Calu3 (cell line): ENCODE measurements at regions not wholly inside any gene's neighbourhood (a gene's known extent, or its start where the extent isn't known, plus 50 kb on each side); places are given as distances from the start of the nearest gene placed in this dataset.

Source experiments
- BruUV-seq: library from RNA; stranded (reverse); fragments of 400-500 nt; replicated peaks from 2 replicates; lab custom pipeline; 2021; lab: Mats Ljungman, UMichigan
- CTCF ChIA-PET: fragments of 300-600 bp; sonication (Branson Sonifier 250); formaldehyde crosslinking; loops from one replicate; lab custom pipeline; 2022; ENCODE audit warnings: antibody characterized with exemption; lab: Charles Lee
- DNase-seq: peaks from one replicate; pipeline ENCODE4 v3.0.0; 2022
- H3K27ac Mint-ChIP-seq: one replicate; pipeline ENCODE4 v1.8.0; 2022; ENCODE audit warnings: mixed read lengths; ENCODE audit not compliant: unreplicated experiment
- H3K27me3 Mint-ChIP-seq: one replicate; pipeline ENCODE4 v1.8.0; 2022; ENCODE audit warnings: mixed read lengths; ENCODE audit not compliant: unreplicated experiment
- H3K36me3 Mint-ChIP-seq: one replicate; pipeline ENCODE4 v1.8.0; 2022; ENCODE audit warnings: mild to moderate bottlenecking, moderate library complexity, mixed read lengths; ENCODE audit not compliant: insufficient read depth, unreplicated experiment
- H3K4me1 Mint-ChIP-seq: one replicate; pipeline ENCODE4 v1.8.0; 2022; ENCODE audit warnings: mild to moderate bottlenecking, low read depth, mixed read lengths; ENCODE audit not compliant: unreplicated experiment
- H3K4me3 Mint-ChIP-seq: one replicate; pipeline ENCODE4 v1.8.0; 2022; ENCODE audit warnings: mild to moderate bottlenecking, low read depth, moderate library complexity, mixed read lengths; ENCODE audit not compliant: unreplicated experiment
- H3K9me3 Mint-ChIP-seq: one replicate; pipeline ENCODE4 v1.8.0; 2022; ENCODE audit warnings: low read depth, mixed read lengths; ENCODE audit not compliant: unreplicated experiment
- intact Hi-C: fragments of 100-400 bp; cut with micrococcal nuclease; formaldehyde crosslinking; loops from one replicate; pipeline ENCODE4 v1.10.0; 2022; ENCODE audit not compliant: unreplicated experiment
- TF ChIP-seq, protein P1 (sequence below): fragments of 200-600 bp; IDR thresholded peaks from one replicate; pipeline ENCODE4 v1.8.0; 2022; ENCODE audit warnings: antibody characterized with exemption; ENCODE audit not compliant: unreplicated experiment

DNA sequence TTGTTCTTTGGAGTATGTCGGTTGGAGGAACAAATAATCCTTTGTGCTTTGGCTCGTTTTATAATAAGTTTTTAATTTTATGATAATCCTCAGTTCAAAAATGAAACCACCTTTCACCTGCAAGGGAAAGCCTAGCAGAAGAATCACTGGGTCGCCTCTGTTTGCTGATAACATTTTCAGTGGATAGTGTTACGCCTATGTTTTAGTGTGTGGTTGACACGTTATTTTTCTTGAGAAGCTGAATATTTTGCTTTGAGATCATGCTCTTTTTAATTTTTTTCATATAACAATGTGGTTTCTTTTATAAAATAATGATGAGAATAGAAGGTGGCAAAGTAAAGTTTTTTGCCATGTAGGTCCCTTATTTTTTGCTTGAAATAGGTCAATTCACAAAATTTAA, 172.7 kb upstream of the ZEB2 start:
- no peak for DNase-seq
- H3K9me3 Mint-ChIP-seq = no peaks in the 10 kb centered on the region
- H3K4me1 Mint-ChIP-seq = no peaks in the 10 kb centered on the region
- BruUV-seq = no TSS peak
- TF ChIP-seq, protein P1, sequence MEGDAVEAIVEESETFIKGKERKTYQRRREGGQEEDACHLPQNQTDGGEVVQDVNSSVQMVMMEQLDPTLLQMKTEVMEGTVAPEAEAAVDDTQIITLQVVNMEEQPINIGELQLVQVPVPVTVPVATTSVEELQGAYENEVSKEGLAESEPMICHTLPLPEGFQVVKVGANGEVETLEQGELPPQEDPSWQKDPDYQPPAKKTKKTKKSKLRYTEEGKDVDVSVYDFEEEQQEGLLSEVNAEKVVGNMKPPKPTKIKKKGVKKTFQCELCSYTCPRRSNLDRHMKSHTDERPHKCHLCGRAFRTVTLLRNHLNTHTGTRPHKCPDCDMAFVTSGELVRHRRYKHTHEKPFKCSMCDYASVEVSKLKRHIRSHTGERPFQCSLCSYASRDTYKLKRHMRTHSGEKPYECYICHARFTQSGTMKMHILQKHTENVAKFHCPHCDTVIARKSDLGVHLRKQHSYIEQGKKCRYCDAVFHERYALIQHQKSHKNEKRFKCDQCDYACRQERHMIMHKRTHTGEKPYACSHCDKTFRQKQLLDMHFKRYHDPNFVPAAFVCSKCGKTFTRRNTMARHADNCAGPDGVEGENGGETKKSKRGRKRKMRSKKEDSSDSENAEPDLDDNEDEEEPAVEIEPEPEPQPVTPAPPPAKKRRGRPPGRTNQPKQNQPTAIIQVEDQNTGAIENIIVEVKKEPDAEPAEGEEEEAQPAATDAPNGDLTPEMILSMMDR = no peak
- intact Hi-C loops = no loop called here
- no peaks in the 10 kb centered on the region for H3K27me3 Mint-ChIP-seq
- H3K27ac Mint-ChIP-seq = no peak overlapping the region
- no peaks in the 10 kb centered on the region for H3K36me3 Mint-ChIP-seq
- CTCF ChIA-PET = no interaction called here
- no peak overlapping the region for H3K4me3 Mint-ChIP-seq

DNA sequence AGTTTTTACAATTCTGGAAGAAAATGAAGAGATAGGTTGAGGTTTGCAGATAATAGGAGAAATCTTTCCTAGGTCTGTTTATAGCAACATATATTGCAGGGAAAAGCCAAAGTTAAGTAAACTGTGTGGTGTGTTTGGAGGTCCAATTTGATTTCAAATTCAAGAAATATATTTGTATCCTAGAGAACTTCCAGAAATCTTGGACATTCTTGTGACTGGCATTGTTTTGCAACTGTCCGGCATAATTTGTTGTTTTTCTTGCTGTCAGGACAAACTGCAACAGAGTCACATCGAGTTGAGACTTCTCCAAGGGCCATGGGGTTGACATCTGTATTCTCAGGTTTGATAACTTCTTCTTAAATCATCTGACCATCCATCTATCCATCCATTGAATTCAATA, 170.9 kb upstream of the ZEB2 start:
- no peaks in the 10 kb centered on the region for H3K36me3 Mint-ChIP-seq
- CTCF ChIA-PET = no interaction called here
- H3K27ac Mint-ChIP-seq = no peak overlapping the region
- intact Hi-C loops = no loop called here
- no peak overlapping the region for H3K4me3 Mint-ChIP-seq
- TF ChIP-seq, protein P1 = no peak
- no peak for DNase-seq
- no TSS peak for BruUV-seq
- no peaks in the 10 kb centered on the region for H3K27me3 Mint-ChIP-seq
- no peaks in the 10 kb centered on the region for H3K4me1 Mint-ChIP-seq
- H3K9me3 Mint-ChIP-seq = no peaks in the 10 kb centered on the region

DNA sequence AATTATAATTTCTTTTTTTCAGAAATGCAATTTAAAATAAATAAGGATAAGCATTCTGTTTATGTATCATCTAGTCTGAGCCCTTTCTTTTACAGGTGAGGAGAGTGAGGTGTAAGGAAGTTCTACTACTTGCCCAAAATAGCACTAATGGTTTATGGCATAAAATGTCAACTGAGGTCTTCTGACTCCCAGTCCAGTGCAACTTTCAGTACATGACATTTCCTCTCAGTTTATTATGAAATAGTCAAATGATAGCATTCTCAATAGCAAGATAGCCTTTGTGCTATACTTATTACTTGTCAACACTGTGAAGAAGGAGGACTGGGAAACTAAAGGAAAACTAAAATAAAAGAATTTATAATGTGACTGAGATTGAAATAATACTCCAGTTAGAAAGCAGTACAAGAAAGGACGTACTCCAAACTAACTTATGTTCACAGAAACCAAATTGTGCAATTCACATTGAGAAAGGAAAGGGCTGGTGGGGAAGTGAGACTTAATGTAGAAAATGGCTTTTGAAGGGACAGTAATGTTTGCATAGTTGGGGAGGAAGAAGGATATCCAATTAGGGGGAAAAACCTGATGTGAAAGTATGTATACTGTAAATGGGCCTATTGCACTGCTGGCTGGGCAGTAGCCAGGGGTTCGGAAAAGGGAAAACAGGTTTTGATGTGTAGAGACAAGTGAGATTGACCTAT, 166.7 kb upstream of the ZEB2 start:
- CTCF ChIA-PET = no interaction called here
- Mint-ChIP-seq H3K4me1 (no peaks in the 10 kb centered on the region), H3K4me3 (no peak overlapping the region), H3K9me3 (no peaks in the 10 kb centered on the region), H3K27me3 (no peaks in the 10 kb centered on the region), H3K27ac (no peak overlapping the region), H3K36me3 (no peaks in the 10 kb centered on the region)
- no peak for DNase-seq
- intact Hi-C loops = loop anchor here (5.0 kb wide), 1 partner anchor 799 kb away; no protein-coding TSS in a partner anchor
- TF ChIP-seq, protein P1 = no peak
- BruUV-seq = no TSS peak

DNA sequence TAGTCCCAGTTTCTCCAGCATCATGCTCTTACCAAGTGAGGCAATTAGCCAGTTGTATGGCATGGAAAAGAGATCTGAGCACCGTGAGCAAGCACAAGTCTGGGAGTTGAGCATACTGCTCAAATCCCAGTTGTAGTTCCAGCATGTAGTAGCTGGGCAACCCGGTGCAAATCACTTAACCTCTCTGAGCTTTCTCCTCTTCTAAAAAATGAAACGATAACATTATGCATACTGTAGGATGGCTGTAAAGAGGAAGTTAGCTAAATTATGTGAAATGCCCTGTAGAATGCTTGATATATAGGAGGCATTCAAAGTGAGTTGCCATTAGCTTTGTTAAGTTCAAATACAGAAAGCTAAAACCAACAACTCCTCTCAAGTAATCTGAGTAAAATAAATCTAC, 164.0 kb upstream of the ZEB2 start:
- no peak overlapping the region for H3K27ac Mint-ChIP-seq
- no peak for DNase-seq
- no TSS peak for BruUV-seq
- no peaks in the 10 kb centered on the region for H3K27me3 Mint-ChIP-seq
- no peaks in the 10 kb centered on the region for H3K9me3 Mint-ChIP-seq
- H3K36me3 Mint-ChIP-seq = no peaks in the 10 kb centered on the region
- H3K4me3 Mint-ChIP-seq = no peak overlapping the region
- intact Hi-C loops = no loop called here
- CTCF ChIA-PET = no interaction called here
- TF ChIP-seq, protein P1 = no peak
- H3K4me1 Mint-ChIP-seq = no peaks in the 10 kb centered on the region
